SK-N-SH treated with all-trans-retinoic acid at 6 μM for 48 hours (cell line): ENCODE measurements at regions not wholly inside any gene's neighbourhood (a gene's known extent, or its start where the extent isn't known, plus 50 kb on each side); places are given as distances from the start of the nearest gene placed in this dataset.

Experiments used
- ATAC-seq: fragments of 200-7000 bp; cut with Tn5 transposase; 3 replicates; pipeline ENCODE4 v1.9.1; 2020; ENCODE audit warnings: mild to moderate bottlenecking, moderate library complexity
- ARNTL ChIP-seq: fragments of 450-650 bp; formaldehyde crosslinking; IDR thresholded peaks from 2 replicates; pipeline ENCODE4 v1.5.0; 2020; ENCODE audit warnings: low read depth, mild to moderate bottlenecking, moderate library complexity, borderline replicate concordance
- BACH2 ChIP-seq: fragments of 250-450 bp; sonication (Bioruptor Pico); IDR thresholded peaks from 2 replicates; pipeline ENCODE4 v1.9.0; 2021; ENCODE audit warnings: mild to moderate bottlenecking, borderline replicate concordance
- CSDC2 ChIP-seq: fragments of 250-450 bp; sonication (Bioruptor Pico); IDR thresholded peaks from 2 replicates; pipeline ENCODE4 v1.5.0; 2020; ENCODE audit warnings: mild to moderate bottlenecking, moderate library complexity
- ESRRG ChIP-seq: fragments of 250-450 bp; sonication (Bioruptor Pico); IDR thresholded peaks from 2 replicates; pipeline ENCODE4 v1.6.1; 2021; ENCODE audit warnings: mild to moderate bottlenecking
- ISL1 ChIP-seq: fragments of 250-450 bp; sonication (Bioruptor Pico); IDR thresholded peaks from 2 replicates; pipeline ENCODE4 v2.1.2; 2022; ENCODE audit warnings: mild to moderate bottlenecking, moderate library complexity
- OSR1 ChIP-seq: fragments of 250-450 bp; sonication (Bioruptor Pico); IDR thresholded peaks from 2 replicates; pipeline ENCODE4 v1.8.0; 2022; ENCODE audit warnings: moderate library complexity, mild to moderate bottlenecking, inconsistent platforms
- PATZ1 ChIP-seq: fragments of 250-450 bp; sonication (Bioruptor Pico); IDR thresholded peaks from 2 replicates; pipeline ENCODE4 v1.8.0; 2020; ENCODE audit warnings: mild to moderate bottlenecking, moderate library complexity, borderline replicate concordance
- POU6F1 ChIP-seq: fragments of 250-450 bp; sonication (Bioruptor Pico); IDR thresholded peaks from 2 replicates; pipeline ENCODE4 v1.8.0; 2021; ENCODE audit warnings: low read depth, mild to moderate bottlenecking, moderate library complexity, borderline replicate concordance
- RARB ChIP-seq: fragments of 250-450 bp; sonication (Bioruptor Pico); IDR thresholded peaks from 2 replicates; pipeline ENCODE4 v1.8.0; 2021; ENCODE audit warnings: mild to moderate bottlenecking, moderate library complexity
- TOX ChIP-seq: fragments of 250-450 bp; sonication (Bioruptor Pico); IDR thresholded peaks from 2 replicates; pipeline ENCODE4 v1.8.0; 2021; ENCODE audit warnings: mild to moderate bottlenecking, moderate library complexity, borderline replicate concordance
- ZC3H10 ChIP-seq: fragments of 250-450 bp; sonication (Bioruptor Pico); IDR thresholded peaks from 2 replicates; pipeline ENCODE4 v1.5.1; 2021; ENCODE audit warnings: mild to moderate bottlenecking, moderate library complexity
- ZFP3 ChIP-seq: fragments of 250-450 bp; sonication (Bioruptor Pico); IDR thresholded peaks from 2 replicates; pipeline ENCODE4 v1.5.0; 2020; ENCODE audit warnings: mild to moderate bottlenecking, moderate library complexity
- ZFP30 ChIP-seq: fragments of 450-650 bp; formaldehyde crosslinking; IDR thresholded peaks from 2 replicates; pipeline ENCODE4 v1.5.0; 2022; ENCODE audit warnings: mild to moderate bottlenecking, moderate library complexity
- ZNF565 ChIP-seq: fragments of 450-650 bp; formaldehyde crosslinking; conservative IDR thresholded peaks from 2 replicates; pipeline ENCODE4 v1.5.0; 2020; ENCODE audit warnings: low read depth, mild to moderate bottlenecking, moderate library complexity
- ZNF70 ChIP-seq: fragments of 450-650 bp; formaldehyde crosslinking; IDR thresholded peaks from 2 replicates; pipeline ENCODE4 v1.5.0; 2020; ENCODE audit warnings: mild to moderate bottlenecking, moderate library complexity
- ZNF8 ChIP-seq: fragments of 450-650 bp; formaldehyde crosslinking; IDR thresholded peaks from 2 replicates; pipeline ENCODE4 v1.5.0; 2020; ENCODE audit warnings: mild to moderate bottlenecking, moderate library complexity
- TF ChIP-seq, protein P1 (sequence below): fragments of 250-450 bp; sonication (Bioruptor Pico); IDR thresholded peaks from 2 replicates; pipeline ENCODE4 v1.5.0; 2020; ENCODE audit warnings: mild to moderate bottlenecking, moderate library complexity
- TF ChIP-seq, protein P2 (sequence below): fragments of 250-450 bp; sonication (Bioruptor Pico); IDR thresholded peaks from 2 replicates; pipeline ENCODE4 v1.5.1; 2020; ENCODE audit warnings: low read depth, mild to moderate bottlenecking, moderate library complexity

GRCh38 chr9:99578666-99579065 lies 243.0 kb upstream of the NR4A3 start:
- TF ChIP-seq TOX (no peak), BACH2 (CRISPR knock-in tag) (no peak), ZNF565 (CRISPR knock-in tag) (no peak), ZNF8 (CRISPR knock-in tag) (no peak), ZFP3 (CRISPR knock-in tag) (no peak), CSDC2 (CRISPR knock-in tag) (no peak)
- TF ChIP-seq, protein P1, sequence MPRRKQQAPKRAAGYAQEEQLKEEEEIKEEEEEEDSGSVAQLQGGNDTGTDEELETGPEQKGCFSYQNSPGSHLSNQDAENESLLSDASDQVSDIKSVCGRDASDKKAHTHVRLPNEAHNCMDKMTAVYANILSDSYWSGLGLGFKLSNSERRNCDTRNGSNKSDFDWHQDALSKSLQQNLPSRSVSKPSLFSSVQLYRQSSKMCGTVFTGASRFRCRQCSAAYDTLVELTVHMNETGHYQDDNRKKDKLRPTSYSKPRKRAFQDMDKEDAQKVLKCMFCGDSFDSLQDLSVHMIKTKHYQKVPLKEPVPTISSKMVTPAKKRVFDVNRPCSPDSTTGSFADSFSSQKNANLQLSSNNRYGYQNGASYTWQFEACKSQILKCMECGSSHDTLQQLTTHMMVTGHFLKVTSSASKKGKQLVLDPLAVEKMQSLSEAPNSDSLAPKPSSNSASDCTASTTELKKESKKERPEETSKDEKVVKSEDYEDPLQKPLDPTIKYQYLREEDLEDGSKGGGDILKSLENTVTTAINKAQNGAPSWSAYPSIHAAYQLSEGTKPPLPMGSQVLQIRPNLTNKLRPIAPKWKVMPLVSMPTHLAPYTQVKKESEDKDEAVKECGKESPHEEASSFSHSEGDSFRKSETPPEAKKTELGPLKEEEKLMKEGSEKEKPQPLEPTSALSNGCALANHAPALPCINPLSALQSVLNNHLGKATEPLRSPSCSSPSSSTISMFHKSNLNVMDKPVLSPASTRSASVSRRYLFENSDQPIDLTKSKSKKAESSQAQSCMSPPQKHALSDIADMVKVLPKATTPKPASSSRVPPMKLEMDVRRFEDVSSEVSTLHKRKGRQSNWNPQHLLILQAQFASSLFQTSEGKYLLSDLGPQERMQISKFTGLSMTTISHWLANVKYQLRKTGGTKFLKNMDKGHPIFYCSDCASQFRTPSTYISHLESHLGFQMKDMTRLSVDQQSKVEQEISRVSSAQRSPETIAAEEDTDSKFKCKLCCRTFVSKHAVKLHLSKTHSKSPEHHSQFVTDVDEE (CRISPR knock-in tag), result no peak
- no peak for ATAC-seq

DNA sequence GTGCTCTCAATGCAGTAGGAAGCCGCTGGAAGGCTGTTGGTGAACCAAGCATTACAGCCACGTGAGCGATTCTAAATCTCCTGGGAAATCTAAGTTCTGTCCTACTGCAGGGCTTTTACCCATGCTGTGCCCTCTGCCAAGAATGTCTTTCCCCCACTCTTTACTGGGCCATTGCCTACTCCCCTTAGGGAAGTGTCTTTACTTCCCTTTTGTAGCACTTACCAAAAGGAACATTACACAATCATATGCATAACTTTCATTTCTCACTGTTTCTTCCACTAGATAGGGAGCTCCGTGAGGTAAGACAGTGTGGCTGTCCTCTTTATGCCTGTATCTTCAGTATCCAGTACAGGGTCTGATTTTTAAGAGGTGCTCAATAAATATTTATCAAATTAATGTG lies 241.7 kb upstream of the NR4A3 start:
- TF ChIP-seq, protein P2, sequence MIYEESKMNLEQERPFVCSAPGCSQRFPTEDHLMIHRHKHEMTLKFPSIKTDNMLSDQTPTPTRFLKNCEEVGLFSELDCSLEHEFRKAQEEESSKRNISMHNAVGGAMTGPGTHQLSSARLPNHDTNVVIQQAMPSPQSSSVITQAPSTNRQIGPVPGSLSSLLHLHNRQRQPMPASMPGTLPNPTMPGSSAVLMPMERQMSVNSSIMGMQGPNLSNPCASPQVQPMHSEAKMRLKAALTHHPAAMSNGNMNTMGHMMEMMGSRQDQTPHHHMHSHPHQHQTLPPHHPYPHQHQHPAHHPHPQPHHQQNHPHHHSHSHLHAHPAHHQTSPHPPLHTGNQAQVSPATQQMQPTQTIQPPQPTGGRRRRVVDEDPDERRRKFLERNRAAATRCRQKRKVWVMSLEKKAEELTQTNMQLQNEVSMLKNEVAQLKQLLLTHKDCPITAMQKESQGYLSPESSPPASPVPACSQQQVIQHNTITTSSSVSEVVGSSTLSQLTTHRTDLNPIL (CRISPR knock-in tag), result no peak
- ATAC-seq, result no peak

DNA sequence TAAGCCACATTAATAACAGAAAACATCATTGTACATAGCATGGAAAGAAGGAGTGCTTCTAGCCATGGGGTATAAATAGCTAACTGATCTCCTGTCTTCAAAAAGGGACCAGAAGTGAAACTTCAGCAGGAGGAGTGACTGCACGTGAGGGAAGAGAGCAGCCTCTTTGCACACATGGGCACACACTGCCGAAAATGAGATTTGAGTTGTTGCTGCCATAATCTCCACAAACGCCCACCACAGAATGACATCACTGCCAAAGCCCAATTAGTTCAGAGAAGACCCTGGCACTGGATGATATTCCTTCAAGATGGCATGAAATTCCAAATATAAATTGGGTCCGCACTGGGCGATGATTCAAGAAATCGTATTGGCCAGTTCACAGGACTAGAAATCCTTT lies 238.9 kb upstream of the NR4A3 start:
- no peak for ATAC-seq
- TF ChIP-seq ZFP30 (CRISPR knock-in tag) (no peak), ZNF565 (CRISPR knock-in tag) (no peak), ZNF70 (CRISPR knock-in tag) (no peak), TOX (no peak), CSDC2 (CRISPR knock-in tag) (no peak), ZFP3 (CRISPR knock-in tag) (no peak), ZNF8 (CRISPR knock-in tag) (no peak), BACH2 (CRISPR knock-in tag) (no peak), ESRRG (CRISPR knock-in tag) (no peak), ARNTL (CRISPR knock-in tag) (no peak), POU6F1 (no peak), PATZ1 (CRISPR knock-in tag) (no peak), OSR1 (CRISPR knock-in tag) (no peak), RARB (CRISPR knock-in tag) (no peak), ISL1 (no peak), ZC3H10 (CRISPR knock-in tag) (no peak)
- TF ChIP-seq, protein P2 (CRISPR knock-in tag), result no peak
- TF ChIP-seq, protein P1 (CRISPR knock-in tag), result no peak
